IMR-90 (cell line): ENCODE measurements at regions not wholly inside any gene's neighbourhood (a gene's known extent, or its start where the extent isn't known, plus 50 kb on each side); places are given as distances from the start of the nearest gene placed in this dataset.

Experiments
- ATAC-seq: fragments of 200-7000 bp; cut with Tn5 transposase; 2 replicates; pipeline ENCODE4 v1.9.1; 2020; ENCODE audit warnings: low read depth, mild to moderate bottlenecking, moderate library complexity
- BruUV-seq: library from RNA; stranded (reverse); fragments of 400-500 nt; replicated peaks from 2 replicates; lab custom pipeline; 2021; lab: Mats Ljungman, UMichigan
- CTCF ChIA-PET: fragments of 300-600 bp; formaldehyde crosslinking; extraction: SDS; loops from one replicate; lab custom pipeline; 2021; ENCODE audit warnings: antibody characterized with exemption; lab: Yijun Ruan, JAX
- POLR2A ChIA-PET: fragments of 300-600 bp; sonication (Branson Sonifier 250); formaldehyde crosslinking; loops from one replicate; lab custom pipeline; 2022; ENCODE audit warnings: antibody characterized with exemption; ENCODE audit not compliant: unreplicated experiment; lab: Charles Lee
- DNase-seq: peaks from one replicate; pipeline ENCODE4 v3.0.0; 2013
- H2AFZ ChIP-seq: replicated peaks from 2 replicates; pipeline ENCODE3; 2013; ENCODE audit warnings: low read length, mild to moderate bottlenecking; ENCODE audit not compliant: poor library complexity
- H2AK5ac ChIP-seq: 2 replicates; pipeline ENCODE4 v1.6.1; 2013; ENCODE audit warnings: low read depth, low read length, inconsistent platforms
- H2AK9ac ChIP-seq: replicated peaks from 2 replicates; pipeline ENCODE3; 2013; ENCODE audit warnings: mild to moderate bottlenecking, low read depth, low read length, moderate library complexity; ENCODE audit not compliant: poor library complexity
- H2BK120ac ChIP-seq: 2 replicates; pipeline ENCODE4 v1.6.1; 2013; ENCODE audit warnings: low read depth, low read length, inconsistent platforms
- H2BK15ac ChIP-seq: 3 replicates; pipeline ENCODE4 v1.6.1; 2013; ENCODE audit warnings: low read depth, low read length, inconsistent platforms
- H2BK20ac ChIP-seq: 2 replicates; pipeline ENCODE4 v1.6.1; 2013; ENCODE audit warnings: low read depth, mild to moderate bottlenecking, inconsistent platforms, low read length, moderate library complexity
- H2BK5ac ChIP-seq: 2 replicates; pipeline ENCODE4 v1.6.1; 2013; ENCODE audit warnings: mild to moderate bottlenecking, low read depth, low read length, inconsistent platforms; ENCODE audit not compliant: poor library complexity, severe bottlenecking
- H3K14ac ChIP-seq: replicated peaks from 2 replicates; pipeline ENCODE4 v1.6.1; 2013; ENCODE audit warnings: low read depth, low read length, inconsistent platforms
- H3K18ac ChIP-seq: 2 replicates; pipeline ENCODE4 v1.6.1; 2013; ENCODE audit warnings: low read depth, low read length, control low read depth
- H3K23ac ChIP-seq: 2 replicates; pipeline ENCODE4 v1.6.1; 2013; ENCODE audit warnings: low read depth, low read length, inconsistent platforms
- H3K27ac ChIP-seq: 2 replicates; pipeline ENCODE4 v1.5.1; 2013; ENCODE audit warnings: mild to moderate bottlenecking, control low read depth, low read length; ENCODE audit not compliant: insufficient read depth
- H3K27me3 ChIP-seq: 2 replicates; pipeline ENCODE4 v1.6.1; 2013; ENCODE audit warnings: low read length; ENCODE audit not compliant: control insufficient read depth, insufficient read depth
- H3K36me3 ChIP-seq: 2 replicates; pipeline ENCODE4 v1.6.1; 2013; ENCODE audit warnings: low read length, mixed read lengths; ENCODE audit not compliant: control insufficient read depth, insufficient read depth
- H3K4ac ChIP-seq: 2 replicates; pipeline ENCODE4 v1.6.1; 2013; ENCODE audit warnings: low read depth, low read length, inconsistent platforms
- H3K4me1 ChIP-seq: 2 replicates; pipeline ENCODE4 v1.6.1; 2013; ENCODE audit warnings: low read length, mixed read lengths; ENCODE audit not compliant: control insufficient read depth, insufficient read depth
- H3K4me2 ChIP-seq: 2 replicates; pipeline ENCODE4 v1.6.1; 2013; ENCODE audit warnings: low read depth, mild to moderate bottlenecking, control low read depth, low read length, moderate library complexity
- H3K4me3 ChIP-seq: 2 replicates; pipeline ENCODE4 v1.5.1; 2013; ENCODE audit warnings: low read depth, mild to moderate bottlenecking, control low read depth, low read length, moderate library complexity; ENCODE audit not compliant: insufficient read depth
- H3K56ac ChIP-seq: 2 replicates; pipeline ENCODE4 v1.6.1; 2013; ENCODE audit warnings: low read length, inconsistent platforms; ENCODE audit not compliant: insufficient read depth; ENCODE audit errors: extremely low read depth
- H3K79me1 ChIP-seq, 2 experiments: 2 replicates each; pipeline ENCODE4 v1.6.1; 2013; ENCODE audit warnings: low read length in 2 of 2, inconsistent platforms in 1 of 2, low read depth in 1 of 2
- H3K9ac ChIP-seq: 2 replicates; pipeline ENCODE4 v1.6.1; 2013; ENCODE audit warnings: low read depth, low read length, control low read depth
- H3K9me1 ChIP-seq: 2 replicates; pipeline ENCODE4 v1.6.1; 2013; ENCODE audit warnings: low read length, inconsistent platforms; ENCODE audit not compliant: insufficient read depth
- H3K9me3 ChIP-seq: 2 replicates; pipeline ENCODE4 v1.6.1; 2013; ENCODE audit warnings: low read length; ENCODE audit not compliant: control insufficient read depth, insufficient read depth
- H4K20me1 ChIP-seq: 2 replicates; pipeline ENCODE4 v1.6.1; 2013; ENCODE audit warnings: low read length, inconsistent platforms; ENCODE audit not compliant: insufficient read depth
- H4K5ac ChIP-seq: 2 replicates; pipeline ENCODE4 v1.6.1; 2013; ENCODE audit warnings: mild to moderate bottlenecking, low read depth, low read length, control low read depth
- H4K8ac ChIP-seq, 2 experiments: 2 replicates each; pipeline ENCODE4 v1.6.1; 2013; ENCODE audit warnings: low read depth in 2 of 2, low read length in 2 of 2, control low read depth in 1 of 2, inconsistent platforms in 1 of 2
- H4K91ac ChIP-seq: 2 replicates; pipeline ENCODE4 v1.6.1; 2013; ENCODE audit warnings: low read depth, low read length, inconsistent platforms; ENCODE audit not compliant: insufficient read depth
- BHLHE40 ChIP-seq: fragments of 150-350 bp; IDR thresholded peaks from 2 replicates; pipeline ENCODE4 v1.6.1; 2016; ENCODE audit warnings: mild to moderate bottlenecking, low read depth, low read length
- CEBPB ChIP-seq: IDR thresholded peaks from 2 replicates; pipeline ENCODE4 v1.6.1; 2012; ENCODE audit warnings: low read depth, low read length, improper control_type of control experiment
- CHD1 ChIP-seq: IDR thresholded peaks from 2 replicates; pipeline ENCODE4 v1.6.1; 2012; ENCODE audit warnings: low read depth, low read length, improper control_type of control experiment
- ELK1 ChIP-seq: fragments of 150-350 bp; IDR thresholded peaks from 2 replicates; pipeline ENCODE4 v1.6.1; 2016; ENCODE audit warnings: low read depth, mild to moderate bottlenecking, low read length, moderate library complexity, borderline replicate concordance
- FOS ChIP-seq: fragments of 150-350 bp; IDR thresholded peaks from 2 replicates; pipeline ENCODE4 v1.6.1; 2016; ENCODE audit warnings: low read depth, low read length
- MAFK ChIP-seq: IDR thresholded peaks from 2 replicates; pipeline ENCODE4 v1.6.1; 2012; ENCODE audit warnings: low read depth, low read length, improper control_type of control experiment
- MAZ ChIP-seq: IDR thresholded peaks from 2 replicates; pipeline ENCODE4 v1.6.1; 2012; ENCODE audit warnings: low read depth, mild to moderate bottlenecking, low read length, improper control_type of control experiment, moderate library complexity, borderline replicate concordance
- MXI1 ChIP-seq: IDR thresholded peaks from 2 replicates; pipeline ENCODE4 v1.6.1; 2012; ENCODE audit warnings: low read depth, mild to moderate bottlenecking, low read length, moderate library complexity, borderline replicate concordance
- NFE2L2 ChIP-seq: fragments of 150-350 bp; IDR thresholded peaks from 2 replicates; pipeline ENCODE4 v1.6.1; 2016; ENCODE audit warnings: low read depth, mild to moderate bottlenecking, low read length
- RAD21 ChIP-seq: IDR thresholded peaks from 2 replicates; pipeline ENCODE4 v1.6.1; 2012; ENCODE audit warnings: low read length, improper control_type of control experiment
- RCOR1 ChIP-seq: IDR thresholded peaks from 2 replicates; pipeline ENCODE4 v1.6.1; 2012; ENCODE audit warnings: mild to moderate bottlenecking, low read length, improper control_type of control experiment; ENCODE audit not compliant: insufficient replicate concordance
- RFX5 ChIP-seq: IDR thresholded peaks from 2 replicates; pipeline ENCODE4 v1.8.0; 2012; ENCODE audit warnings: low read depth, mild to moderate bottlenecking, low read length, moderate library complexity
- SMC3 ChIP-seq: fragments of 150-350 bp; IDR thresholded peaks from 2 replicates; pipeline ENCODE4 v1.6.1; 2016; ENCODE audit warnings: low read depth, mild to moderate bottlenecking, antibody characterized with exemption, low read length, moderate library complexity
- WGBS, 2 experiments: methylation state at CpG; one replicate each; pipeline versions ENCODE4 v1.1.5 to v1.1.7; 2013; ENCODE audit warnings: missing lambda C conversion rate in 2 of 2; ENCODE audit not compliant: insufficient read length in 1 of 2; ENCODE audit errors: extremely low coverage in 2 of 2; 5-methylcytosine and 5-hydroxymethylcytosine counted together
- dilution Hi-C: fragments of 300-500 bp; cut with HindIII; formaldehyde crosslinking; loops from one replicate; pipeline ENCODE4 v1.14.3; 2018; ENCODE audit warnings: low sequenced_read_pairs; ENCODE audit not compliant: unreplicated experiment
- in situ Hi-C: fragments of 300-500 bp; cut with MboI; formaldehyde crosslinking; loops from 3 replicates; pipeline ENCODE4 v1.14.3; 2019; ENCODE audit warnings: low sequenced_read_pairs, inconsistent platforms, mixed read lengths
- intact Hi-C: fragments of 100-400 bp; cut with micrococcal nuclease; formaldehyde crosslinking; loops from 2 replicates; pipeline ENCODE4 v1.10.0; 2022
- TF ChIP-seq, protein P1 (sequence below): fragments of 150-350 bp; IDR thresholded peaks from 2 replicates; pipeline ENCODE4 v1.6.1; 2017; ENCODE audit warnings: mild to moderate bottlenecking, antibody characterized with exemption, low read length, low read depth

DNA sequence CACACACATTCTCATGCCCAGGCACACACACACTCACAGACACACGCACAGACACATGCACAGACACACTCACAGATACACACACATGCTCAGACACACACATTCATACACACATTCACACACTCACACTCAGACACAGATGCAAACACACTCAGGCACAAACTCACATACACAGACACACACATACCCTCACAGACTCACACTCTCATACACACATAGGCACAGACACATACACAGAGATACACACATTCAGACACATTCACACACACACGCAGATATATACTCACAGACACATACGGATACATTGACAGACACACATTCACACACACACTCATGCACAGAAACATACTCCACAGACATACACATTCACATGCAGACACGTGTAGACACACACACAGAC is 89.6 kb downstream of the RBFOX3 start:
- WGBS, 2 experiments = 54% methylated on average over 4 of the region's 4 CpGs; no CpG with 5 or more reads in 1 of the 2 experiments
- BruUV-seq = no TSS peak
- H4K8ac ChIP-seq = no peak overlapping the region
- H3K4ac ChIP-seq = no peak overlapping the region
- CTCF ChIA-PET = no interaction called here
- no peak overlapping the region for H2BK20ac ChIP-seq
- DNase-seq = no peak
- H3K27ac ChIP-seq = no peak overlapping the region
- peak overlapping the region; percentile 48 for H2AFZ ChIP-seq
- no peaks in the 10 kb centered on the region for H4K20me1 ChIP-seq
- no peak overlapping the region for H3K4me3 ChIP-seq
- no peak overlapping the region for H3K9ac ChIP-seq
- H3K9me3 ChIP-seq = no peaks in the 10 kb centered on the region
- H2BK15ac ChIP-seq = no peak overlapping the region
- no peak overlapping the region for H2AK5ac ChIP-seq
- no peaks in the 10 kb centered on the region for H3K79me1 ChIP-seq
- H3K27me3 ChIP-seq = peaks cover 15% of the 10 kb centered on the region
- TF ChIP-seq MAFK (no peak), MAZ (no peak), NFE2L2 (no peak), BHLHE40 (no peak), CEBPB (no peak), CHD1 (no peak), RCOR1 (no peak), ELK1 (no peak), RAD21 (no peak), RFX5 (no peak), MXI1 (no peak), FOS (no peak), SMC3 (no peak)
- TF ChIP-seq, protein P1, sequence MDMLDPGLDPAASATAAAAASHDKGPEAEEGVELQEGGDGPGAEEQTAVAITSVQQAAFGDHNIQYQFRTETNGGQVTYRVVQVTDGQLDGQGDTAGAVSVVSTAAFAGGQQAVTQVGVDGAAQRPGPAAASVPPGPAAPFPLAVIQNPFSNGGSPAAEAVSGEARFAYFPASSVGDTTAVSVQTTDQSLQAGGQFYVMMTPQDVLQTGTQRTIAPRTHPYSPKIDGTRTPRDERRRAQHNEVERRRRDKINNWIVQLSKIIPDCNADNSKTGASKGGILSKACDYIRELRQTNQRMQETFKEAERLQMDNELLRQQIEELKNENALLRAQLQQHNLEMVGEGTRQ = no peak
- H3K14ac ChIP-seq = no peak overlapping the region
- H3K4me1 ChIP-seq = no peaks in the 10 kb centered on the region
- no peak for ATAC-seq
- in situ Hi-C loops (no loop called here), intact Hi-C loops (no loop called here), dilution Hi-C loops (no loop called here)
- no peak overlapping the region for H3K56ac ChIP-seq
- H3K18ac ChIP-seq = no peak overlapping the region
- no peak overlapping the region for H2BK120ac ChIP-seq
- 0 out of 2 replicates have a peak, but pooled peaks cover 3% of the 10 kb centered on the region for H3K9me1 ChIP-seq
- H4K91ac ChIP-seq = no peak overlapping the region
- POLR2A ChIA-PET = no interaction called here
- H2AK9ac ChIP-seq = no peak overlapping the region
- no peaks in the 10 kb centered on the region for H3K36me3 ChIP-seq
- peak overlapping the region; percentile 74 for H2BK5ac ChIP-seq
- H3K4me2 ChIP-seq = no peak overlapping the region
- H4K5ac ChIP-seq = no peak overlapping the region
- no peak overlapping the region for H3K23ac ChIP-seq
